ENCODE measurements at regions not wholly inside any gene's neighbourhood (a gene's known extent, or its start where the extent isn't known, plus 50 kb on each side); places are given as distances from the start of the nearest gene placed in this dataset.

- no peak for DNase-seq
Observed at GRCh38 chr3:31479431-31479830, 53.3 kb upstream of the STT3B start.

GRCh38 chr3:31481697-31482096 is 51.0 kb upstream of the STT3B start:
- no peak for DNase-seq

- DNase-seq, result no peak
Observed at GRCh38 chr3:31482493-31483200, 50.1 kb upstream of the STT3B start.

All from activated CD8-positive, alpha-beta memory T cell treated with anti-CD3 and anti-CD28 coated beads, Interleukin-2, amount 50 U/mL, for 4 hours (primary cell).